Urothelium cell line (cell line): ENCODE measurements at regions not wholly inside any gene's neighbourhood (a gene's known extent, or its start where the extent isn't known, plus 50 kb on each side); places are given as distances from the start of the nearest gene placed in this dataset.
A peak's percentile ranks its signal among the peaks of the same experiment; 100 is the strongest.

ENCODE experiments used
- DNase-seq: peaks from one replicate; pipeline ENCODE4 v3.0.0; 2011; ENCODE audit warnings: low spot score, mixed read lengths
- FAIRE-seq: peaks from 2 replicates; lab custom pipeline; 2011; peaks lifted over from hg19 to GRCh38; lab: Jason Lieb, UNC

DNA sequence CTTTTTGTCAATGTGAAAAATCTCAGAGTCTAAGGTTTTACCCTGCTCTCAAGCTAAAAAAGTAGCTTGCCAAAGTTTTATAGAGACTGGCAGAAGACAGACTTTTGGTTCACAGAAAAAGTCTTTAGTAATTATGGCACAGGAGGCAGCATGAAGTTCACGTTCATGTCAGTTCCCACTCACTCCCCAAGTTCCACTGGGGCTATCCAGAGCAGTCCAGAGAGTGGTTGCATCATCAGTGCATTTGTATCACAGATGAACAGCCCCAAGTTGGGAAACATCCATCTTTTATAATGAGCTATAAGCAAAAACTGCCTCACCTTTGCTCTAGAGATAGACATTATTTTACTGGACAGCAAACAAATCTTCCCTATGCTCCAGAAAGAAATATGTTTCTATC, 454.1 kb upstream of the AGTR1 start:
- no peak for DNase-seq
- FAIRE-seq = no peak

DNA sequence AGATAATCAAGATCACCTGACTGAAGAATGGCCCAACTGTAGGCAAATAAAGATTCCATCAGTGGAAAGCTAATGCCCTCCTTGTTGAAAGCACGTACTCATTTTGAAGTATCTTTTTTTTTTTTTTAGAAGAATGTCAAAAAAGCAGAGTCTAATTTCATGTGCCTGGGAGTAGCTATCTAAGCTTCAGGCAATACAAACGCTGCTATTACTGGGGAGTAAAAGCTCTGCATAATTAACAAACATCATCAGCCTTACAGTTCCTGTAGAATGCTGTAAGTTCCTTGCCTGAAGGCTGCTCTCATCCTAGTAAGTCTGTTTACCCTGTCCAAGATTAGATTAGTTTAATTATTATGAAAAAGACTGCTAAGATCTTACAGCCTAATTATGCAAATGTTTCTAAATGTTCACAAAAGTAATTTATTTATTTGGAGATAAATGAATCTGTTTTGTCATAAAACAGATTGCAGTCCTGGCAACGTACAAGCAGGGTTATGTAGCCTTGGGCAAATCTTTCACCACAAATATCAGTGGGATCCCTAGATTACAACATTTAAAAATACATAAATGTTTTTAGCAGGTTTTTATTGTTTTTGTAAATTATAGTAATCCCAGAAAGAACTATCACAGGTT, 451.3 kb upstream of the AGTR1 start:
- FAIRE-seq = no peak
- no peak for DNase-seq

DNA sequence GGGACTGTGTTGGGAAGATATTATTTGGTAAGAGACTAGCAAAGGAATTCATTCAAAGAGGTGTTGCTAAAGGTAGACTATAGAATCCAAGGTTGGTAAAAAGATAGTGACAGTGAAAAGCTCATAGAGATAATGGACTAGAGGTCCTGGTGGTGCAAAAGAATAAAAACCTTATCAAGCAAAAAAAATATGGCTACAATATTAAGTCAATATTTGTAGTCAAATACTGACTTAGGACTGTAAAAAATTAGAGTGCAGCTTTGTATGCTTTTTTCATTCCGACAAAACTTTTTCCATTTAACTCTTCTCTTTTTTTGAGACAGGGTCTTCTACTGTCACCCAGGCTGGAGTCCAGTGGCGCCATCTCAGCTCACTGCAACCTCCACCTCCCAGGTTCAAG, 444.0 kb upstream of the AGTR1 start:
- FAIRE-seq = no peak
- no peak for DNase-seq

DNA sequence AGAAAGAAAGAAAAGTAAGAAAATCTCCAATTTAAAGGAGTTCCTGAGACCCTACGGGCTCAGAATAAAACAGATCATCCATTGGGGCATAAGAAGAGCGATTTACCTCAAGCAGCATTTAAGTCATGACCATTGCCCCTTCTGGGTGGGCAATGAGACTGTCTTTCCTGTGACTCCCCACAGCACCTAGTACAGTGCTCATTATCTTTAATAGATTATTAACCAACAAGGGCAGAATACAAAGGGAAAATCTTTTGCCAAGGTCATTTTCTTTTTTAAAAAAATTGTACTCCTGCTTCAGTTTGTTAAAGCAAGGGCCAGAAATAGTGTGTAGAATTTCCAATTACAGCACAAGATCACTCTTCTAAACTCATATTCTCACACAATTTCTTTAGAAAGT, 443.3 kb upstream of the AGTR1 start:
- no peak for DNase-seq
- no peak for FAIRE-seq

DNA sequence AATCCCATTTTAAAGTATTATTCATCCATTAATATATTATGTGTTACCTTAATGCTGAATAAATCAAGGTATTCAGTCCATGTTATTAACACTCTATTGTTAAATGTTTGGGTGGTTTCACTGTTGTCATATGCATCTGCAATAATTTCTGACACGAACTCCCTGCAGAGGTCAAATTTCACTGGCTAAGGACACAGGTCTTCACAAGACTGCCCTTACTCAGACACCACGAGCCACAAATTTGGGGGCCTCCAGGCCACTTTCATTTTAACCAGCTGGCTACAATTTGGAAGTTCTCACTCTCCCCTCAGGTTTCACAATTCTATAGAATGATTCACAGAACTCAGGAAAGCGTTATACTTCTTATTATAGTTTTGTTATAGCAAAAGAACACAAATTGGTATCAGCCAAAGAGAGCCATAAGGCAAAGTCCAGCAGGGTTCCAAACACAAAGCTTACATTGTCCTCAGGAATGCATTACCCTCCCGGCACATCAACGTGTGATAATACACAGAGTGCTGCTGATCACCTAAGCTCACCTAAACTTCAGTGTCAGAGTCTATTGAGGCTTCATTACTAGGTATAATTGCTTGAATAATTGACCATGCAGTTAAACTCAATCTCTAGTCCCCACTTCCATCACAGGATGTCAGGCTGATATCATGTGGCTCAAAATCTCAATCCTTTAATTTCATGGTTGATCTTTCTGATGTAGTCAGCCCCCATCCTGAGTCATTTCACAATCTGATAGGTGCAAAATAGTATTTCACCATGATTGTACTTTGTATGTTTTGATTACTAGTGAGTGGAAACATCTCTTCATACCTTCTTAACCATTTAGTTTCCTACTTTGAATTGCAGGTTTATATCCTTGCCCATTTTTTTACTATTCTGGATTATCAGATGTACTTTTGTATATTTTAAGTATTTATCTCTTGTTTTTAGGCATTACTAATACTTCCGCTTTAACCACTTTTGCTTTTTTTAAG, 441.4 kb upstream of the AGTR1 start:
- DNase-seq = no peak
- FAIRE-seq = no peak

DNA sequence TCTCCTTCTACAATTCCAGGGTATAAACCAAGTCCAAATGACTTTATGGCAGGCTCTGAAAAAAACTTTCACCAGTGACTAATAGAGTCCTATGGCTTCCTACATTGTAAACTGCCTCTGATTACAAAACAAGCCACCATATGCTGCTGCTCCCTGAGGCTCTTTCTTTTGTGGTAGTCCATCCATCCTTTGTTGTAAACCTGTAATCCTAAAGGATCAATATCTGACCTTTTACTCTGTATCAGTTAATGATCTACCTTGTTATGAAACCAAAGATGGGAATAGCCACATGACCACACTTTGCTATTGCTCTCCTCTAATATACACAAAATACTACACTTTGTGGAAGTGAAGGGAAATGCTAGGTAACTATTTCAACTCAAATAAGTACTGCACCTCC, 434.7 kb upstream of the AGTR1 start:
- FAIRE-seq (no peak), DNase-seq (no peak)

DNA sequence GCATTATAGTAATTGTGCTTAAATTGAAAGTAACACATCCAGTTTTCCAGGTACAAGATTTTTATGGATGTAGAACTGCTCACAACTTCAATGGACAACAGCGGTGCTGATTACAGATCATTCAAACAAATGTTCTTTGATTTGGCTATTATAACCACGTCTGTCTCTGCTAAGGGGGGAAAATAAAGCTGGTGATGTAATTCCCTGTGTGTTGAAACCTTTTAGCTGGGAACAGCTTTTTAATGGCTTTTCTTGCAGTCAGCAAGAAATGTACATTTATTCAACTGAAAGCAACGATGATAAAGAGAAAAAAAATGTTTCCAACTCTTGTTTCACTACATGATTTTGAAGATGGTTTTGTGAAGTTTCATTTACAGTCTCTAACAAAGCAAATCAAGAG, 431.9 kb upstream of the AGTR1 start:
- FAIRE-seq = no peak
- DNase-seq = no peak

DNA sequence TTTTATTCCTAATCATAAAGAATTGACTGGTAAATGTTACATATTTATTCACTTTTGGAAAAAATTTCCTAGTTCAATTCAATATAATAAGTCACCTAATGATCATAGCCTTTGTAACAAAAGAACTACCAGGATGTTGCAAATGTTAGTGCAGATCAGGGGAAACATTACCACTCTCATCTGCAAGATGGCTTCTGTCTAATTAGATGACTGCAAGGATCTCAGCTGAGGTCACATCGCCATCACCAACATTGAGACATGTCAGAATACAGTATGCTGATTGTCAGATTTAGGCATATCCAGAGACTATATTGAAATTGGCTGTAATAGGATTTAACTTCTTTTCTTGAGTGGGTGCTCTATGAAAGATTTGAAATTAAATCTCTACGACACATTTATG, 431.4 kb upstream of the AGTR1 start:
- DNase-seq (no peak), FAIRE-seq (no peak)

DNA sequence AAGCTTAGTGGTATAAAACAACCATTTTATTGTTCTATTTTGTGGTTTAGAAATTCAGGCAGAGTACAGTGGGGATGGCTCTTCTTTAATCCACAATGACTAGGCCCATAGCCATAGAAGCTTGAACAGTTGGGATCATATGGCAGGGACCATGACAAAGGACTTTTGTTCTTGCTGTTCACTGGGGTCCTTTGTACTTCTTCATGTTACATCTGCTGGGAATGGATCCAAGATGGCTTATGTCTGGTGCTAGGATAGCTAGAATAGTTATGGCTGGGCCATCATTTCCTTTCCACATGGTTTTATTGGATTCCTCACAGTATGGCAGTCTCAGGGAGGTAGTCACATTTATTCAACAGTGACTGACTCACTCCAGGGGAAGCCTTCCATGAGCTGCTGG, 427.9 kb upstream of the AGTR1 start:
- DNase-seq = peak; percentile 2

DNA sequence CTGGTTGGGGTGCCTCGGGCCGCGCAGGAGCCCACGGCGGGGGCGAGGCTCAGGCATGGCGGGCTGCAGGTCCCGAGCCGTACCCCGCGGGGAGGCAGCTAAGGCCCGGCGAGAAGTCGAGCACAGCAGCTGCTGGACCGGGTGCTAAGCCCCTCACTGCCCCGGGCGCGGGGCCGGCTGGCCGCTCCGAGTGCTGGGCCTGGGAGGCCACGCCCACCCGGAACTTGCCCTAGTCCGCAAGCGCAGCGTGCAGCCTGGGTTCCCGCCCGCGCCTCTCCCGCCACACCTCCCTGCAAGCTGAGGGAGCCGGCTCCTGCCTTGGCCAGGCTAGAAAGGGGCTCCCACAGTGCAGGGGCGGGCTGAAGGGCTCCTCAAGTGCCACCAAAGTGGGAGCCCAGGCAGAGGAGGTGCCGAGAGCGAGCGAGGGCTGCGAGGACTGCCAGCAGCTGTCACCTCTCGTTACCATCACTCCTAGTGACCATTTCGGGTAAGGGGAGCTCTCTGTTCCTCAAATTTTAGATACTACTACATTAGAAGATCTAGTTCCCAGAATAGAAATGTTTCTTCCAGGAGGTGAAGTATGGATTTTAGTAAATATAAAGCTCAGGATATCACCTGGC, 417.0 kb upstream of the AGTR1 start:
- FAIRE-seq (no peak), DNase-seq (no peak)

More for the DNA sequence above, 427.9 kb upstream of the AGTR1 start:
- FAIRE-seq = no peak

DNA sequence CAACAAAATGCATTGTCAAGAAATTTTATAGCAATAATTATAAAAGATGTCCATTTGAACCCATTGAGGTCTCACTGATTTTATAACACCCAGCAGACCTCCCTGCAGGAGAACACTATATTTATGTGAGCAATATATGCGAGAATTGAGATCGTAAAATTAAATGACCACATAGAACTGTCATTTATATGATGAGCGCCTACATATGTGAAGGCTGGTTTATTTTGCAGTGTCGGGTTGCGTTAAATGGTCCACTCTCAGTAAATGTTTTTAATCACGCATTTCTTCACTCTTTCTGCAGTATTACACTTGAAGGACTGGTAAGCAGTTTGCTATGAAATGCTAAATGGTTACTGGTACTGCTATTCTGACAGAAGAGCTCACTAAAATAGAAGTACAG, 408.5 kb upstream of the AGTR1 start:
- no peak for FAIRE-seq
- DNase-seq = no peak

DNA sequence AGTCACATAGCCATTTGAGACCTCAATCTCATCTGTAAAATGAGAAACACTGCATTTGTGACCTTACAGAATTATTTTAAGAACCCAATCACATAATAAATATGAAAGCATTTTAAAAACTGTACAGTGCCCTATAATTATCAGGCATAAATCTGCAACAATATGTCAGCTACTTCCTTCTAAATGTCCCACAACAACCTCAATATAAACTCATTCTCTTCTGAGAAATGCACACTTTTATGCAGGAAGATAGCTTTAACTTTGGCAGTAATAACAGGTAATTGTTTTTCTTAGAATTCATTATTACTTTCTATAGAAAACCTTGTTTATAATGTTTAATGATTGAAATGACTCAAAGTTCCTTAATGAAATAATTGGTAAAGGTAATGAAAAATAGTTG, 400.7 kb upstream of the AGTR1 start:
- FAIRE-seq (no peak), DNase-seq (no peak)

DNA sequence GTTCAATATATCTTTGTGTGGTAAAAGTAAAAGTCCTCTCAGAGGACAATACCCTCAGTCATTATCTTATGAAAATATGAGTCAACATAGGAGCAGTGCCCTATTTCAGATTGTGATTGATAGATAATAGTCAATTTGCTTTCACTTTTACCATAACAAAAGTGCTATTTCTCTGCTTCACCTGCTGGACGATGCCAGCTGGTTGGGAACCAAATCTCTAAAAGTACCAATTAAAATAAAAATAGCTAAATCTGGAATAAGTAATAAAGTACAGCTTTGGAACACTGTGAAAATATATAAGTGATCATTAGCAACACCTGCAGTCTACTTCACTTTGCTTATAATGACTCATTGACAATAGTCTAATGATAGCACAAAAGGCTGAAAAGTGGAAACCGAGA, 390.3 kb upstream of the AGTR1 start:
- DNase-seq (no peak), FAIRE-seq (no peak)

DNA sequence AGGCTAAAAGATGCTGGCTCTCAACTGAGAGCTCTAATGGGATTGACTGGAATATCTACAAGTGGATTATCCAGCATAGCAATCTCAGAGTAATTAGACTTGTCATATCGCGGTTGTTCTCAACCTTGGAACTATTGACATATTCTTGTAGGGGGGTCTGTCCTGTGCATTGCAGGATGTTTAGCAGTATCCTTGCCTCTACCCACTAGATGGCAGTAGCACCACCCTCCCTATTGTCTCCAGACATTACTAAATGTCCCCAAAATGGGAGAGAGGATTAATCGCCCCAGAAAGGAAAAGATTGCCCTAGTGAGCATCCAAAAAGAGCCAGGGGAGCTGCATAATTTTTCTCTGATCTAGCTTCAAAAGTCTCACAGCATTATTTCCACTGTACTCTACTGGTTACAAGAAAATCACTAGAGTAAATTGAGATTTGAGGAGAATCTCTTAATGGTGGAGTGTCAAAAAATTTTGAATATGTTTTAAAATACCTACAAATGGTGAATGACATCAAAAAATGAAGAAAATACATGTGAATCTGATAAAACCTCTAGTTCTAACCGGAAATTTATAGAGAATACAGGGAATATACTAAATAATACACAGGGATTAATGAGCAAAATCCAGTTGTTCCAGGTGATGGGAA, 388.2 kb upstream of the AGTR1 start:
- FAIRE-seq = no peak
- peak; percentile 22 for DNase-seq

DNA sequence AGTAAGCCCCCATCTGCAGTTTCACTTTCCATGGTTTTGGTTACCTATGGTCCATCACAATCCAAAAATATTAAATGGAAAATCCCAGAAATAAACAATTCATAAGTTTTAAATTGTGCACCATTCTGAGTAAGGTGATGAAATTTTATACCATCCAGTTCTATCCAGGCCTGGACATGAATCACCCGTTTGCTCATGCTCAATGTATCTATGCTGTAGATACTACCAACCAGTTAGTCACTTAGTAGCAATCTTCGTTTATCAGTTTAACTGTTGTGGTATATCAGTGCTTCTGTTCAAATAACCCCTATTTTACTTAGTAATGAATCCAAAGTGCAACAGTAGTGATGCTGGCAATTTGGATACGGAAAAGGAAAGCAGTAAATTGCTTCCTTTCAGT, 381.9 kb upstream of the AGTR1 start:
- DNase-seq (no peak), FAIRE-seq (no peak)

DNA sequence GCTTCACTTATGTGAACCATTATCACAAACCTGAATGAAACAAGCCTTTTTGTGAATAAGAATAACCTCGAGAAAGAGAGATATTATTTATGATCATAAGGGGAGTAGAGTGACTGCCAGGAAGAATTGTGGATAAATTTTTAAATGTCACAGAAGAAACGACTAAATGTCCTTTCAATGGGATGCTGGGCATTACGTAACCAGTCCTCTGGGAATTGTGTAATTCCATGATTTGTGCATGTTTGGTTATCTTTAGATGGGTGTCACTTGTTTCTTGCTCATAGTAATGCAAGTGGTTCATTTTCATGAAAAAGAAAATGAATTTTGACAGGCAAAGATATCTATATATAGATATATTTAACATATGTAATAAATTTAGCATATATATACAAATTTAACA, 379.5 kb upstream of the AGTR1 start:
- FAIRE-seq (no peak), DNase-seq (no peak)

DNA sequence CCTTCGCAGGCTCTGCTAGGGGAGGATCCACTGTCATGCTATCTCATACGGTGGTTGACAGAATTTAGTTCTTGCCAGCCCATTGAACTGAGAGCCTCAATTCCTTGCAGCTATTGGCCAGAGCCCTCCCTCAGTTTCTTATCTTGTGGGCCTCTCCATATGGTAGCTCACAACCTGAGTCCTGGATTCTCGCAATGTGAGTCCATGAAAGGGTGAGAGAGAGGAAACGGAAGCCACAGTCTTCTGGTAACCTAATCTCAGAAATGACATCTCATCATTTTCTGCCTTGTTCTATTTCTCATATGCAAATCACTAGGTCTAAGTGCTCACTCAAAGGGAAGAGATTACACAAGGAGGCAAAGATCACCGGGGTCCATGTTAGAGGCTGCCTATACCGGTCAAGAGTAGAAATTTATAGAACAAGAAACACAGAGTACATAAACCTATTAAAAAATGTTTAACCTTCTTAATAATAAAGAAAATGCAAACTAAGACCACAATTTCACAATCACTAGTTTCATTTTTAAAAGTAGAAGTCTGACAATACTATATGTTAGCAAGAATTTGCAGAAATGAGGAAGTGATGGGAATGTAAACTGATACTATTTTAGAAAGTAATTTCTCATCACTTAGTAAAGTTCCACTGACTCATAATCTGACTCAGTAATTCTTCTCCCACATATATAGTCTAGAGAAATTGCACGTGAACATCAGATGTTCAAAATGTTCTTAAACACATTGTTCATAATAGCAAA, 378.4 kb upstream of the AGTR1 start:
- no peak for DNase-seq
- FAIRE-seq = no peak

DNA sequence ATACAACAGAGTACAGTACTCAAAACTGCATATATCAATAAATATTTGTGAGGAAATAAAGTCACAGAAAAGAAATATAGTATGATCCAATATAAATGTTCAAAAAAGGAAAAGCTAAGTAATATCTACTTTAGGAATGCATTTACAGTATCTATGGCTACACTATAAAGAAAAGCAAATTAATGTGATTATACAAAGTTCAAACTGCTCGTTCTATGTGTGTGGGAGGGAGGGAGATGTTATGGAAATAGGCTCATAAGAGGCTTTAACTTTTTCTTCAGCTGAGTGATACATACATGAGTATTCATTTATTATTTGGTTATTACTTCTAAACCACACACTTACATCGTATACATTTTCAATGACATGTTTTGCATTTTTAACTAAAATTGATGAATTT, 377.7 kb upstream of the AGTR1 start:
- no peak for DNase-seq
- no peak for FAIRE-seq

DNA sequence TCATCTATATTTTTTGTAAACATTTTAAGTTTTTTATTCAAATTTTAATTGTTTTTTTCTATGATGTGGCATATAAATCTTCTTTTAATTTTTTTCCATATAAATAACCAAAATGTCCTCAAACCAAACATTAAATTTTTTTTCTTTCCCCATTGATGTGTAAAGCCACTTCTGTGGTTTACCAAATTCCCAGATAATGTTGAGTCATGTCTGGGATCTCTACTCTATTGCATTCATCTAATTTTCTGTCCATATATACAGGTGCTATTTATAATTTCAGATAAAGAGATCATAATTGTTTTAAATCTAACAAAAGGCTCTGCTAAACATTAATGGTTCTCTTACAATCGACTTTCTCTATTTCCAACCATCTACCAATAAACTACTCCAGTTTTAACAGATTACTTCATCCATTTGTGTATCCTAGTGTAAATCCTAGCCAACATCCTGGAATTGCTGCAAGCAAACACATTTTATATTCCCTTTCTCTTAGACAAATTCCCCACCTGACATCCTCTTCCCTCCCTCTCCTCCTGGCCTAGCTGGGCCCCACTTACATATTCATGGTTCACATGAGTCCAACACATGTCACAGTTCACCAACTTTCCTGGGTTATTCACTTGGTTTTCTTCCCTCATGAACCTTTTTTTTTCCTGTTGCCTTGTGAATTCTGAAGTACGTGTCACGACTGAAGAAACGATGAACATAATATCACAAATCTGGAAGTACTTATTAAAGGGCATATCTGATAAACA, 368.0 kb upstream of the AGTR1 start:
- no peak for DNase-seq
- no peak for FAIRE-seq

DNA sequence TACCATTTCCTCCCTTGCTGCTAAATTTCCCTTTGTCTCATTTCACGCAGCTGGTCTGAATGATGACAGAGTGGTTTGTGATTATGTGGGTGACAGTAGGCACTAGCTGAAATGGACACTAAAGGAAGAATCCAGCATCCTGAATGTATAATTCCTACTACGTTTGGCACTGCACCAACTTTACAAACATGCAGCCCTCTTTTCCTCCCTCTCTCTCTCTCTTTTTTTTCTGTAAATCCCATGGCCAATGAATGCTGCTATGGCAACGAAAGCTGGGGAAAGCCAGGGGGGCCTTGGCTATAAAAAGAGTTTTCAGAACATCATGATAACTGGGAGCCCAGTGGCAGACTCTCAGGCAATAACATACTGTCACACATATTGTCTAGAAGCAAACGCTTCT, 367.2 kb upstream of the AGTR1 start:
- FAIRE-seq (no peak), DNase-seq (no peak)
